IPS-20b (cell line): ENCODE measurements at regions not wholly inside any gene's neighbourhood (a gene's known extent, or its start where the extent isn't known, plus 50 kb on each side); places are given as distances from the start of the nearest gene placed in this dataset.
"Not testable (repeated sequence)": the region's sequence is repeated elsewhere in the genome, so short reads cannot be mapped to it uniquely, and the experiment has no call there.

ENCODE experiments used
- H3K27ac ChIP-seq: one replicate; pipeline ENCODE4 v1.5.1; 2013; ENCODE audit warnings: low read length
- H3K27me3 ChIP-seq: 2 replicates; pipeline ENCODE4 v1.6.1; 2013; ENCODE audit warnings: mild to moderate bottlenecking, low read length, inconsistent platforms; ENCODE audit not compliant: insufficient read depth
- H3K36me3 ChIP-seq: 2 replicates; pipeline ENCODE4 v1.6.1; 2013; ENCODE audit warnings: low read depth, mild to moderate bottlenecking, inconsistent platforms, low read length, moderate library complexity; ENCODE audit not compliant: insufficient read depth
- H3K4me1 ChIP-seq: 2 replicates; pipeline ENCODE4 v1.6.1; 2013; ENCODE audit warnings: mild to moderate bottlenecking, control low read depth, inconsistent platforms, low read length, moderate library complexity; ENCODE audit not compliant: insufficient read depth
- H3K4me3 ChIP-seq: 2 replicates; pipeline ENCODE4 v1.5.1; 2013; ENCODE audit warnings: mild to moderate bottlenecking, low read length, inconsistent platforms
- H3K9ac ChIP-seq: 2 replicates; pipeline ENCODE4 v1.6.1; 2013; ENCODE audit warnings: low read depth, mild to moderate bottlenecking, inconsistent platforms, low read length, moderate library complexity
- H3K9me3 ChIP-seq: 2 replicates; pipeline ENCODE4 v1.6.1; 2013; ENCODE audit warnings: mild to moderate bottlenecking, low read depth, low read length, inconsistent platforms; ENCODE audit not compliant: insufficient read depth

DNA sequence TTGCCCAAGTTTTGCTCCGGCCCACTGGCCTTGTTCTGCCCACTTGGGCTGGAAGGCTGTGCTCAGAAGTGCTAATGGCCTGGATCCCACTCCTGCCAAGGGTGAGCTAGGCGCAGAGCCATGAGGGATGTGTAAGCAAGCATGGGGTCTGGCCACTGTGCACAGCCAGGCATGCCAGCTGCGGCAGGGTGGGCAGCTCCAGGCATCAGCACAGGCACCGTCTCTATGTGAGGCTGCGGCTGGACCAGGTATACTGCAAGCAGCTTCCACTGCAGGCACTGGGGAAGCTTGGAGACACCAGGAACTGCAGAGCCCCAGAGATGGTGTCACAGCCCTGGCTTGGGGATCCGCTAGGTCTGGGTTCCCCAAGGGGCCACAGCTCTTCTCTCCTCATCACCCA lies 264.9 kb downstream of the LRIG3 start:
- Histone ChIP-seq H3K9ac (no peak overlapping the region), H3K4me3 (no peak overlapping the region), H3K27ac (no peak overlapping the region), H3K9me3 (peaks cover 15% of the 10 kb centered on the region), H3K36me3 (no peaks in the 10 kb centered on the region), H3K4me1 (no peaks in the 10 kb centered on the region), H3K27me3 (no peaks in the 10 kb centered on the region)

DNA sequence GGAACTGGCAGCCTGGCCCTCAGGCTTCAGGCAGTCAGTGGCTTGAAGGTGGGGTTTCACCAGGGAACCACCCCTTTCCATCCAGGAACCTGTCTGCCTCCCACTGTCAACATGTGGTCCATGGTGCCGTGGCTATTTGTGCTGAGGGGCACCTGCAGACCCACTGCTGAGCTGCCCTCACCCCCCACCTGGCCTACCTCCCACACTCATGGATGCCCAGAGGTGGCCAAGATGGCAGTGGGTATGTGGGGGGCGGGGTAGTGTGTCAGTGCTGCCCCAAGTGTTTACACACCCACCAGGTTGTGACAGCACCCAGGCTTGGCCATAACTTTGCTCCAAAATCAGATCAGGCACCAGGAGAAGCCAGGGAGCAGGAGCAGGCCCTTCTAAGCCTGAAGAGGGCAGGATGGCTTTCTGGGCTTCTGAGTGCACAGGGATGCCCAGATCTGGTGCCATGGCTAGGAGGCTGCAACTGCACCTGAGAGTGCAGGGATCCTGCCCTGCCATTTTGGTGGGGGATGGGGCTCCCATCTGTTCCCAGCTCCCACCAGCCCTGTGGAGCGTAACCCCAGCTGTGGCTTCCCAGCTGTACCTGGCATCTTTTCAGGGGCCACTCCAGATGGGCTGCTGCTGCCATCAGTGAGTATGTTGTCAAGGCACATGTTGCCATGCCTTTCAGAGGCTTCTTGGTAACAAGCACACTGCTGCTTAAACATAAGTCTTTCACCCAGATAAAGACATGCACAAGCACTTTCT lies 263.9 kb downstream of the LRIG3 start:
- no peak overlapping the region for H3K4me3 ChIP-seq
- no peaks in the 10 kb centered on the region for H3K36me3 ChIP-seq
- no peak overlapping the region for H3K9ac ChIP-seq
- no peaks in the 10 kb centered on the region for H3K4me1 ChIP-seq
- no peak overlapping the region for H3K27ac ChIP-seq
- peaks cover 15% of the 10 kb centered on the region for H3K9me3 ChIP-seq
- H3K27me3 ChIP-seq = no peaks in the 10 kb centered on the region

DNA sequence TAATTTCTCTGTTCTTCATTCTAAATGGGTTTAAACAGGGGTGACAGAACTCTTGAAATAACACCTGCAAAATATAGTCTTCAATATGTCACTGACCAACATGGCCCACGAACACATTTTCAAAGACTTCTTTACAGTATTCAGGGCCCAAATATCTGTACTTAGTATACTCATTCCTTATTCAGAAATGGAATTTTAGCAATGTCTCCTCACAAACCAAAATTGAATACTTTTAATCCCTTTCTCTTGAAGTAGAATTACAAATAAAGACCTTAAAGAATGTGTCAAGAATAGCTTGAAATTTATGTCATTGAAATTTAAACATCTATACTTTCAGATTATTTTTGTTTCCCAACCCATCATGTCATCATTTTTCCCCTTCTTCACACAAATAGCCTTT lies 263.1 kb downstream of the LRIG3 start:
- no peak overlapping the region for H3K4me3 ChIP-seq
- no peak overlapping the region for H3K27ac ChIP-seq
- H3K27me3 ChIP-seq = no peaks in the 10 kb centered on the region
- peaks cover 15% of the 10 kb centered on the region for H3K9me3 ChIP-seq
- H3K36me3 ChIP-seq = no peaks in the 10 kb centered on the region
- H3K9ac ChIP-seq = no peak overlapping the region
- H3K4me1 ChIP-seq = no peaks in the 10 kb centered on the region

DNA sequence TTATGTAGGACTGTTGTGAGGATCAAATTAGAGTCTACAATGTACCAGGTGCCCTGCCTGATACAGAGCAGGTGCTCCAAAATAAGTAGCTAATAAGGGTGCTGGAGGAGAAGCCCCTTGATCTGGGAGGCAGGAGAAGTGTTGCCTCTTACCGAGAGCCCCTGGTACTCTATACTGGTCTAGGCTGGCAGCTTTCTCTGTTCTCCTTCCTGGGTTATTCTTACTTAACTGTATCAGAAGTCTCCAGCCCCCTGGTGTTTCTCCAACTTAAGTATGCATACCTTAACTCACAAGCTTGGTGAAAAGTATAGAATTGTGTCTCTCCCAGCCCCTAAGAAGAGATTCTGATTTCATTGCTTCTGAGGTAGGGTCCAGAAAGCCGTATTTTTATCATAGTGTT lies 254.9 kb downstream of the LRIG3 start:
- no peaks in the 10 kb centered on the region for H3K4me1 ChIP-seq
- no peak overlapping the region for H3K9ac ChIP-seq
- H3K27ac ChIP-seq = no peak overlapping the region
- no peak overlapping the region for H3K4me3 ChIP-seq
- no peaks in the 10 kb centered on the region for H3K27me3 ChIP-seq
- no peaks in the 10 kb centered on the region for H3K36me3 ChIP-seq
- H3K9me3 ChIP-seq = no peaks in the 10 kb centered on the region

DNA sequence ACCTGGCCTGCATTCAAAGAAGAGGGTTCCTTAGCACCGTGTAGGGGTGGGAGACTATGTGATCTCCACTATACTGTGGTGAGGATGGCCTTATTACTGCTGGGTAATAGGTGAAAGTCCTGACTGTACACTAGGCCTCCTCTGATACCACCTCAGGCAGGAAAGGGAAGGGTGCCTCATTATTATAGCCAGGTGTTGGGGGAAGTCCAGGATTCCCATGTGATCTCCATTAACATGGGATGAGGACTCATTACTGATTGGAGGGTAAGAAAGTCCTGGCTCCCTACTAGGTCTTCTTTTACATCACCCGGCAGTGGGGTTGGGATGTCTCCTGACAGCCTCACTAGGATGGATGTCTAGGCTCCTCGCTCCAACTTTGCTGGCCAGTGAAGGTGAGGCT lies 252.1 kb downstream of the LRIG3 start:
- peaks cover 5% of the 10 kb centered on the region; the same call in 1 of the 2 replicates for H3K4me1 ChIP-seq
- no peak overlapping the region for H3K4me3 ChIP-seq
- H3K36me3 ChIP-seq = no peaks in the 10 kb centered on the region
- H3K9me3 ChIP-seq = no peaks in the 10 kb centered on the region
- no peak overlapping the region for H3K9ac ChIP-seq
- no peaks in the 10 kb centered on the region for H3K27me3 ChIP-seq
- no peak overlapping the region for H3K27ac ChIP-seq

DNA sequence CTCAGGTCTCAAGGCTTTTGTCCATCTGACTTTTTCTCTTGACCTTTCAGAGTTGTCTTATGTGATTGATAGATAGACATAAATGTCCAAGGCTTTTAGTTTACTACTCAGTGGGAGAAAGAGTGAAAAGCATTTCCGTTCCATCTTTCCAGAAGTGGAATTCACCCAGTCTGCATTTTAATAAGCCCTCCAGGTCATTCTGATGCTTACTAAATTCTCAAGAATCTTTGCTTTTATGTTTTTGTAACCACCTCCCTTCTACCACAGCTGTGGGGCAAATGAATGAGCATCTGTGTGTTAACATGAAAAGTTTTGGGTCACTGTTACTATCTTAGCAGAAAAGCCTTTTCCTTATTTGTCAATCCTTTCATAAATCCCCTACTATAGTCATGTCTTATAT lies 251.4 kb downstream of the LRIG3 start:
- Histone ChIP-seq H3K4me1 (peaks cover 5% of the 10 kb centered on the region; the same call in 1 of the 2 replicates), H3K9ac (no peak overlapping the region), H3K27ac (no peak overlapping the region), H3K4me3 (no peak overlapping the region), H3K36me3 (no peaks in the 10 kb centered on the region), H3K27me3 (no peaks in the 10 kb centered on the region), H3K9me3 (no peaks in the 10 kb centered on the region)

DNA sequence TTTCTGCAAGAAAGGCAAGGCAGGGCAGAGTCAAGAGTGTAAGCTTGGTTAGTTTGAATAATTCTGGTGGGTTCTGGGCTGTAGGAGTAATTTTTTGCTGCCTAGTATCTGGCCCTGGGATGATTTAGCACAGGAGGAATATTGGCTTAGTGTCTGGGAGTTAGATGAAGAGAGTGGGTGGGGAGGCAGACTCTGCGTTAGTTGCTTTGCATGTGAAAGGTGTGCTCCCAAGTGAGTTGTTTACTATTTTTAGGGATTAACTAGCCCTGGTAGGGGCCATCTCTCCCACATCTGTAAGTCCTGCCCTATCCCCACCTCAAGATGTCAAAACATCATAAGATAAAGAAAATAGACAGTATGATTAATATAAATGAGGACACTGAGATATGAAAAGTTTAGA lies 249.7 kb downstream of the LRIG3 start:
- Histone ChIP-seq H3K4me1 (peaks cover 5% of the 10 kb centered on the region; the same call in 1 of the 2 replicates), H3K9me3 (no peaks in the 10 kb centered on the region), H3K9ac (no peak overlapping the region), H3K36me3 (no peaks in the 10 kb centered on the region), H3K27ac (no peak overlapping the region), H3K4me3 (no peak overlapping the region; the same call in 1 of the 2 replicates), H3K27me3 (no peaks in the 10 kb centered on the region)

DNA sequence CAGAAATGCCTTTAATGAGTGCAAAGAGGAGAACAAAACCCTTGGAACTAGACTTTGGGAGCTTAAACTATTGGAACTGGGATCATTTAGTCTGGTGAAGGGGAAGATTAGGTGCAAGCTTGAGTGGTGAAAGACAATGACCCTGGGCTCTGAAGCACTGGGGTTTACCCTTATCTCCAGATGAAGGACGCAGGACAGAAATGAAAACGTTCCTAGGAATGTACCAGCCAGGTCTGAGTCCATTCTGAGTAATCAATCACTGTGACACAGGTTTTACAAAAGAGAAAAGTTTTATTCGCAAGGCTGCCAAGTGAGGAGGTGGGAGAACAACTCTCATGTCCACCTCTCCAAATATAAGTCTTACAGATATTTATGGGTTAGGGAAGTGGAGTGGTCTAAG lies 249.1 kb downstream of the LRIG3 start:
- no peak overlapping the region for H3K9ac ChIP-seq

DNA sequence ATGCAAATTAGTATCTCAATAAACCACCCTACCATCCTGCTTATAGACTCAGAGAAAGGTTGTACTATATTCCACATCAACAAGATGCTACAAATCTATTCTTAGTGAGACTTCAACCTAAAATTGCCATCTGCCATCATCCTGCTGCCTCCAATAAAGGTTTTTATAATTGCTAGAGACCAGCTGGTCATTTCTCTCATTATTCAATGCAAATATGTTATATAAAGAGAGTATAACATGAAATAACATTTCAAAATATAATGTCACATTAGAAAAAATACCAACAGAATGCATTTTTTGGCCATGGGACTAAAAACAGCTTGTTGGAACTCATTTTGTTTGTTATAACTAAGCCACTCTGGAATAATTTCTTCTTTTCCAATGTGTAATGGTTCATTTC lies 247.3 kb downstream of the LRIG3 start:
- no peaks in the 10 kb centered on the region for H3K36me3 ChIP-seq
- no peak overlapping the region for H3K9ac ChIP-seq
- peaks cover 5% of the 10 kb centered on the region; the same call in 1 of the 2 replicates for H3K4me1 ChIP-seq
- peaks cover under 1% of the 10 kb centered on the region; the same call in 1 of the 2 replicates for H3K9me3 ChIP-seq
- no peaks in the 10 kb centered on the region for H3K27me3 ChIP-seq
- no peak overlapping the region for H3K27ac ChIP-seq
- H3K4me3 ChIP-seq = no peak overlapping the region

More for the DNA sequence above, 249.1 kb downstream of the LRIG3 start:
- Histone ChIP-seq H3K36me3 (no peaks in the 10 kb centered on the region), H3K9me3 (no peaks in the 10 kb centered on the region), H3K4me3 (no peak overlapping the region), H3K27ac (no peak overlapping the region), H3K4me1 (peaks cover 5% of the 10 kb centered on the region; the same call in 1 of the 2 replicates), H3K27me3 (no peaks in the 10 kb centered on the region)

DNA sequence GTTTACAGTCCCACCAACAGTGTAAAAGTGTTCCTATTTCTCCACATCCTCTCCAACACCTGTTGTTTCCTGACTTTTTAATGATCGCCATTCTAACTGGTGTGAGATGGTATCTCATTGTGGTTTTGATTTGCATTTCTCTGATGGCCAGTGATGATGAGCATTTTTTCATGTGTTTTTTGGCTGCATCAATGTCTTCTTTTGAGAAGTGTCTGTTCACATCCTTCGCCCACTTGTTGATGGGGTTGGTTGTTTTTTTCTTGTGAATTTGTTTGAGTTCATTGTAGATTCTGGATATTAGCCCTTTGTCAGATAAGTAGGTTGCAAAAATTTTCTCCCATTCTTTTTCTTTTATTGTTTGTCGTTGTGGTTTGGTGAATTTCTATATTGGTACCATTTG lies 242.5 kb downstream of the LRIG3 start:
- H3K36me3 ChIP-seq, H3K4me1 ChIP-seq, H3K27me3 ChIP-seq, H3K4me3 ChIP-seq, H3K27ac ChIP-seq, H3K9ac ChIP-seq: not testable (repeated sequence)
- H3K9me3 ChIP-seq = peaks cover 11% of the 10 kb centered on the region; the same call in 1 of the 2 replicates

DNA sequence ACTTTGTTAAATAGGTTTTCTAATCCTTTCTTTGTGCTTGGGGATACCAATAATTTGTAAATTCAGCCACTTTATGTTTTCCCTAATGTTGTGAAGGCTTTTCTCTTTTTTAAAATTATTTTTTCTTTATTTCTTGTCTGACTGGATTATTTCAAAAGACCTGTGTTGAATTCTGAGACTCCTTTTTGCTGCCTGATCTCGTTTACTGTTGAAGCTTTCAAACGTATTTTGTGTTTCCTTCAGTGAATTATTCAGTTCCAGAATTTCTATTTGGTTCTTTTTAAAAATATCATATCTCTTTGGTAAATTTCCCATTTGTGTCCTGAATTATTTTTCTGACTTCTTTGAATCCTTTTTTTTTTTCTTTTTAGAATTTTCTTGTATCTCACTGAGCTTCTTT lies 241.6 kb downstream of the LRIG3 start:
- H3K27ac ChIP-seq = no peak overlapping the region
- H3K4me1 ChIP-seq = no peaks in the 10 kb centered on the region
- H3K9me3 ChIP-seq = peaks cover 11% of the 10 kb centered on the region; the same call in 1 of the 2 replicates
- no peaks in the 10 kb centered on the region for H3K27me3 ChIP-seq
- H3K9ac ChIP-seq = no peak overlapping the region
- H3K36me3 ChIP-seq = no peaks in the 10 kb centered on the region
- H3K4me3 ChIP-seq = no peak overlapping the region

DNA sequence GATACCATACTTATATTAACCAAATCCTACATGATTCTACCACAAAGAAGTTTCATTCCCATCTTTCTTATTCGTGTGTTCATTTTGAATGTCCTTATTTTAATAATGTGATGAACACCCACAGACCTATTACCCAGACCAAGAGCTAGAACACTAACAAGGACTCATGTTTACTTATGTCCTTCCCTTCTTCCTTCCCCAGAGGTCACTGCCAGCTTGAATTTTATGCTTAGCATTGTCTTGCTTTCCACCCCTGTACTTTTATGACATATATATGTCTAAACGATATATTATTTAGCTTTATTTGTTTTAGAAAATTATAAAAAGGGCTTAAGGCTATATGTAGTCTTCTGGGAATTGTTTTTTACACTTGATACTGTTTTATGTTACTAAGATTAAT lies 238.6 kb downstream of the LRIG3 start:
- peaks cover 11% of the 10 kb centered on the region; the same call in 1 of the 2 replicates for H3K9me3 ChIP-seq
- no peaks in the 10 kb centered on the region for H3K36me3 ChIP-seq
- H3K27ac ChIP-seq = no peak overlapping the region
- H3K27me3 ChIP-seq = no peaks in the 10 kb centered on the region
- H3K4me1 ChIP-seq = no peaks in the 10 kb centered on the region
- H3K9ac ChIP-seq = no peak overlapping the region
- H3K4me3 ChIP-seq = no peak overlapping the region
